Karpas-422 (cell line): ENCODE measurements at regions not wholly inside any gene's neighbourhood (a gene's known extent, or its start where the extent isn't known, plus 50 kb on each side); places are given as distances from the start of the nearest gene placed in this dataset.
"Not testable (repeated sequence)": the region's sequence is repeated elsewhere in the genome, so short reads cannot be mapped to it uniquely, and the experiment has no call there.

Source experiments
- DNase-seq: peaks from one replicate; pipeline ENCODE4 v3.0.0-alpha.2; 2015
- H2AFZ ChIP-seq: fragments of 200-600 bp; sonication (generic); 2 replicates; pipeline ENCODE4 v1.6.1; 2014; ENCODE audit warnings: antibody characterized with exemption, low read length, mixed read lengths
- H3K27ac ChIP-seq: fragments of 200-600 bp; sonication (generic); 2 replicates; pipeline ENCODE4 v1.5.1; 2014; ENCODE audit warnings: mild to moderate bottlenecking, low read length, moderate library complexity
- H3K27me3 ChIP-seq: fragments of 200-600 bp; sonication (generic); 2 replicates; pipeline ENCODE4 v1.6.1; 2014; ENCODE audit warnings: low read length, mixed read lengths
- H3K36me3 ChIP-seq: fragments of 200-600 bp; sonication (generic); 2 replicates; pipeline ENCODE4 v1.6.1; 2014; ENCODE audit warnings: low read length, mixed read lengths; ENCODE audit not compliant: insufficient read depth
- H3K4me1 ChIP-seq: fragments of 200-600 bp; sonication (generic); 2 replicates; pipeline ENCODE4 v1.6.1; 2014; ENCODE audit warnings: mild to moderate bottlenecking, low read length, mixed read lengths
- H3K4me2 ChIP-seq: fragments of 200-600 bp; sonication (generic); 2 replicates; pipeline ENCODE4 v1.6.1; 2014; ENCODE audit warnings: low read length, low read depth, mild to moderate bottlenecking; ENCODE audit not compliant: poor library complexity, severe bottlenecking
- H3K4me3 ChIP-seq: fragments of 200-600 bp; sonication (generic); 2 replicates; pipeline ENCODE4 v1.5.1; 2014; ENCODE audit warnings: mild to moderate bottlenecking, antibody characterized with exemption, low read length, mixed read lengths
- H3K79me2 ChIP-seq: fragments of 200-600 bp; sonication (generic); 2 replicates; pipeline ENCODE4 v1.6.1; 2014; ENCODE audit warnings: mild to moderate bottlenecking, low read length, mixed read lengths
- H3K9ac ChIP-seq: fragments of 200-600 bp; sonication (generic); 2 replicates; pipeline ENCODE4 v1.6.0; 2014; ENCODE audit warnings: low read length
- H3K9me2 ChIP-seq: fragments of 200-600 bp; sonication (generic), shearing (Covaris generic); replicated peaks from 2 replicates; pipeline ENCODE4 v1.6.0; 2014; ENCODE audit warnings: mild to moderate bottlenecking, low read length, moderate library complexity; ENCODE audit not compliant: insufficient read depth
- H3K9me3 ChIP-seq: fragments of 300-700, 200-600 bp; sonication (generic); 2 replicates; pipeline ENCODE4 v1.6.1; 2014; ENCODE audit warnings: low read length, mixed read lengths
- H4K20me1 ChIP-seq: fragments of 200-600 bp; sonication (generic); 2 replicates; pipeline ENCODE4 v1.6.1; 2014; ENCODE audit warnings: mild to moderate bottlenecking, antibody characterized with exemption, low read length, low read depth; ENCODE audit not compliant: insufficient read depth

GRCh38 chr5:56405116-56405908 is 172.2 kb upstream of the ANKRD55 start:
- Histone ChIP-seq H4K20me1 (no peaks in the 10 kb centered on the region), H3K4me1 (peaks cover 9% of the 10 kb centered on the region), H3K27ac (no peak overlapping the region), H3K27me3 (no peaks in the 10 kb centered on the region), H3K9me3 (no peaks in the 10 kb centered on the region), H3K4me3 (no peak overlapping the region), H3K4me2 (no peak overlapping the region), H3K9ac (no peak overlapping the region), H2AFZ (no peak overlapping the region), H3K36me3 (no peaks in the 10 kb centered on the region), H3K9me2 (no peaks in the 10 kb centered on the region), H3K79me2 (no peaks in the 10 kb centered on the region)
- no peak for DNase-seq

- H3K27ac ChIP-seq: no peak overlapping the region
- DNase-seq: no peak
- no peaks in the 10 kb centered on the region for H3K9me2 ChIP-seq
- H2AFZ ChIP-seq: no peak overlapping the region
- H3K4me3 ChIP-seq: no peak overlapping the region
- no peaks in the 10 kb centered on the region for H3K79me2 ChIP-seq
- no peak overlapping the region for H3K4me2 ChIP-seq
- no peaks in the 10 kb centered on the region for H4K20me1 ChIP-seq
- H3K9ac ChIP-seq: no peak overlapping the region
- H3K36me3 ChIP-seq: no peaks in the 10 kb centered on the region
- H3K9me3 ChIP-seq: no peaks in the 10 kb centered on the region
- peaks cover 3% of the 10 kb centered on the region; the same call in 1 of the 2 replicates for H3K4me1 ChIP-seq
- H3K27me3 ChIP-seq: no peaks in the 10 kb centered on the region
Measured at GRCh38 chr5:56402266-56403220, 169.4 kb upstream of the ANKRD55 start.

GRCh38 chr5:56397796-56398195 is 164.7 kb upstream of the ANKRD55 start:
- not testable (repeated sequence) for DNase-seq, H4K20me1 ChIP-seq, H3K4me3 ChIP-seq, H2AFZ ChIP-seq, H3K9ac ChIP-seq, H3K36me3 ChIP-seq, H3K27ac ChIP-seq, H3K9me2 ChIP-seq, H3K79me2 ChIP-seq, H3K9me3 ChIP-seq, H3K4me1 ChIP-seq, H3K4me2 ChIP-seq, H3K27me3 ChIP-seq

- Histone ChIP-seq H3K27ac (no peak overlapping the region), H3K79me2 (no peaks in the 10 kb centered on the region), H4K20me1 (no peaks in the 10 kb centered on the region), H3K4me3 (no peak overlapping the region), H3K36me3 (no peaks in the 10 kb centered on the region), H3K4me2 (no peak overlapping the region), H3K4me1 (peaks cover 12% of the 10 kb centered on the region), H3K27me3 (no peaks in the 10 kb centered on the region), H2AFZ (no peak overlapping the region), H3K9me2 (no peaks in the 10 kb centered on the region), H3K9me3 (peaks cover 6% of the 10 kb centered on the region), H3K9ac (no peak overlapping the region)
- no peak for DNase-seq
Measured at GRCh38 chr5:56396634-56397033, 163.5 kb upstream of the ANKRD55 start.

GRCh38 chr5:56389261-56389660 is 156.1 kb upstream of the ANKRD55 start:
- H3K36me3 ChIP-seq: no peaks in the 10 kb centered on the region
- H3K9me2 ChIP-seq: no peaks in the 10 kb centered on the region
- no peaks in the 10 kb centered on the region for H4K20me1 ChIP-seq
- H2AFZ ChIP-seq: no peak overlapping the region
- H3K4me3 ChIP-seq: no peak overlapping the region
- H3K9ac ChIP-seq: no peak overlapping the region
- H3K9me3 ChIP-seq: no peaks in the 10 kb centered on the region
- H3K27ac ChIP-seq: no peak overlapping the region
- no peaks in the 10 kb centered on the region for H3K79me2 ChIP-seq
- no peaks in the 10 kb centered on the region for H3K27me3 ChIP-seq
- DNase-seq: no peak
- peaks cover 12% of the 10 kb centered on the region for H3K4me1 ChIP-seq
- no peak overlapping the region for H3K4me2 ChIP-seq

- Histone ChIP-seq H4K20me1 (no peaks in the 10 kb centered on the region), H3K36me3 (no peaks in the 10 kb centered on the region), H3K4me3 (no peak overlapping the region), H3K9ac (no peak overlapping the region), H3K79me2 (no peaks in the 10 kb centered on the region), H2AFZ (no peak overlapping the region), H3K27ac (no peak overlapping the region), H3K4me2 (no peak overlapping the region), H3K4me1 (peaks cover 12% of the 10 kb centered on the region), H3K27me3 (no peaks in the 10 kb centered on the region), H3K9me3 (no peaks in the 10 kb centered on the region), H3K9me2 (no peaks in the 10 kb centered on the region)
- DNase-seq: no peak
Measured at GRCh38 chr5:56388229-56388985, 155.3 kb upstream of the ANKRD55 start.

- H3K27me3 ChIP-seq: no peaks in the 10 kb centered on the region
- H3K79me2 ChIP-seq: no peaks in the 10 kb centered on the region
- no peak overlapping the region for H3K4me3 ChIP-seq
- no peaks in the 10 kb centered on the region for H3K9me2 ChIP-seq
- no peak overlapping the region for H2AFZ ChIP-seq
- H3K9me3 ChIP-seq: no peaks in the 10 kb centered on the region
- no peaks in the 10 kb centered on the region for H3K4me1 ChIP-seq
- no peak overlapping the region for H3K4me2 ChIP-seq
- H3K27ac ChIP-seq: no peak overlapping the region
- H3K9ac ChIP-seq: no peak overlapping the region
- H3K36me3 ChIP-seq: no peaks in the 10 kb centered on the region
- no peak for DNase-seq
- no peaks in the 10 kb centered on the region for H4K20me1 ChIP-seq
Measured at GRCh38 chr5:56386046-56386445, 152.9 kb upstream of the ANKRD55 start.

GRCh38 chr5:56384186-56384585 is 151.1 kb upstream of the ANKRD55 start:
- no peak for DNase-seq
- no peak overlapping the region for H3K4me2 ChIP-seq
- no peaks in the 10 kb centered on the region for H3K79me2 ChIP-seq
- H2AFZ ChIP-seq: no peak overlapping the region
- H3K9me3 ChIP-seq: no peaks in the 10 kb centered on the region
- H3K27ac ChIP-seq: no peak overlapping the region
- no peaks in the 10 kb centered on the region for H4K20me1 ChIP-seq
- no peak overlapping the region for H3K4me3 ChIP-seq
- no peaks in the 10 kb centered on the region for H3K9me2 ChIP-seq
- H3K9ac ChIP-seq: no peak overlapping the region
- no peaks in the 10 kb centered on the region for H3K36me3 ChIP-seq
- no peaks in the 10 kb centered on the region for H3K4me1 ChIP-seq
- no peaks in the 10 kb centered on the region for H3K27me3 ChIP-seq
